Endothelial cell of umbilical vein (primary cell): ENCODE measurements at regions not wholly inside any gene's neighbourhood (a gene's known extent, or its start where the extent isn't known, plus 50 kb on each side); places are given as distances from the start of the nearest gene placed in this dataset.

Experiments used
- BruUV-seq: library from RNA; stranded (reverse); fragments of 400-500 nt; replicated peaks from 2 replicates; lab custom pipeline; 2021; lab: Mats Ljungman, UMichigan
- CTCF ChIA-PET: fragments of 300-600, 350-600 bp; sonication (Branson Sonifier 250); formaldehyde crosslinking; loops from one replicate; lab custom pipeline; 2021; ENCODE audit warnings: antibody characterized with exemption, inconsistent platforms; lab: Charles Lee
- POLR2A ChIA-PET: fragments of 300-600, 350-600 bp; sonication (Branson Sonifier 250); formaldehyde crosslinking; loops from one replicate; lab custom pipeline; 2021; ENCODE audit warnings: antibody characterized with exemption, inconsistent platforms; lab: Charles Lee
- DNase-seq: peaks from one replicate; pipeline ENCODE4 v3.0.0-alpha.2; 2011; ENCODE audit warnings: low read depth, low spot score
- FAIRE-seq: peaks from 2 replicates; lab custom pipeline; 2011; peaks lifted over from hg19 to GRCh38; lab: Jason Lieb, UNC
- H2AFZ ChIP-seq: 2 replicates; pipeline ENCODE4 v1.6.0; 2012; ENCODE audit warnings: low read depth, low read length, control low read depth, inconsistent platforms
- H3K27ac ChIP-seq: 2 replicates; pipeline ENCODE4 v1.5.1; 2011; ENCODE audit warnings: low read depth, mild to moderate bottlenecking, control low read depth, low read length, moderate library complexity; ENCODE audit not compliant: insufficient read depth
- H3K27me3 ChIP-seq, 2 experiments: 2 replicates each; pipeline versions ENCODE4 v1.6.0 to v1.6.1; 2011; ENCODE audit warnings: low read length in 2 of 2, mixed read lengths in 1 of 2; ENCODE audit not compliant: control insufficient read depth in 2 of 2, insufficient read depth in 2 of 2
- H3K36me3 ChIP-seq, 2 experiments: 2 replicates in 1 of 2; 3 replicates in 1 of 2; pipeline ENCODE4 v1.5.1; 2011; ENCODE audit warnings: low read length in 2 of 2, mild to moderate bottlenecking in 1 of 2, moderate library complexity in 1 of 2; ENCODE audit not compliant: control insufficient read depth in 2 of 2, insufficient read depth in 2 of 2; ENCODE audit errors: extremely low read depth in 1 of 2
- H3K4me1 ChIP-seq: 3 replicates; pipeline ENCODE4 v1.5.1; 2011; ENCODE audit warnings: mild to moderate bottlenecking, low read length; ENCODE audit not compliant: control insufficient read depth, insufficient read depth; ENCODE audit errors: extremely low read depth
- H3K4me2 ChIP-seq: 2 replicates; pipeline ENCODE4 v1.6.1; 2011; ENCODE audit warnings: low read length, control low read depth, mixed read lengths; ENCODE audit not compliant: insufficient read depth
- H3K4me3 ChIP-seq, 3 experiments: fragments of 200-600 bp in 1 of 3; sonication (generic), shearing (Covaris generic) in 1 of 3; replicated peaks in 1 of 3; 2 replicates each; pipeline ENCODE4 v1.5.1; 2011 to 2016; ENCODE audit warnings: control low read depth in 3 of 3, low read length in 3 of 3, mild to moderate bottlenecking in 2 of 3, inconsistent platforms in 1 of 3, low read depth in 1 of 3, moderate library complexity in 1 of 3; ENCODE audit not compliant: insufficient read depth in 1 of 3
- H3K79me2 ChIP-seq: 2 replicates; pipeline ENCODE4 v1.6.0; 2012; ENCODE audit warnings: low read length, inconsistent platforms; ENCODE audit not compliant: control insufficient read depth, insufficient read depth
- H3K9ac ChIP-seq: replicated peaks from 2 replicates; pipeline ENCODE3; 2011; ENCODE audit warnings: low read length, control low read depth; ENCODE audit not compliant: insufficient read depth; ENCODE audit errors: extremely low read depth
- H3K9me1 ChIP-seq: replicated peaks from 3 replicates; pipeline ENCODE4 v1.6.0; 2011; ENCODE audit warnings: mild to moderate bottlenecking, low read length; ENCODE audit not compliant: control insufficient read depth, insufficient read depth; ENCODE audit errors: extremely low read depth
- H3K9me3 ChIP-seq: replicated peaks from 2 replicates; pipeline ENCODE4 v1.5.1; 2012; ENCODE audit warnings: low read length, inconsistent platforms; ENCODE audit not compliant: control insufficient read depth, insufficient read depth
- H4K20me1 ChIP-seq: replicated peaks from 2 replicates; pipeline ENCODE3; 2011; ENCODE audit warnings: mild to moderate bottlenecking, low read length; ENCODE audit not compliant: control insufficient read depth, insufficient read depth; ENCODE audit errors: extremely low read depth
- CTCF ChIP-seq, 2 donors: IDR thresholded peaks; 1 replicate in 1 of 2; 2 replicates in 1 of 2; pipeline ENCODE4 v1.5.1; 2011; ENCODE audit warnings: low read length in 2 of 2, mild to moderate bottlenecking in 2 of 2, moderate library complexity in 2 of 2, control low read depth in 1 of 2, inconsistent platforms in 1 of 2, low read depth in 1 of 2; ENCODE audit not compliant: insufficient read depth in 1 of 2; ENCODE audit errors: extremely low read depth in 1 of 2
- EZH2 ChIP-seq: IDR thresholded peaks from 2 replicates; pipeline ENCODE4 v1.6.1; 2012; ENCODE audit warnings: borderline replicate concordance, low read depth, mild to moderate bottlenecking, moderate library complexity, low read length, inconsistent platforms; ENCODE audit not compliant: severe bottlenecking
- FOS ChIP-seq: IDR thresholded peaks from 2 replicates; pipeline ENCODE4 v1.6.1; 2011; ENCODE audit warnings: mild to moderate bottlenecking, low read length, moderate library complexity, borderline replicate concordance; ENCODE audit not compliant: insufficient read depth
- GATA2 ChIP-seq: IDR thresholded peaks from 2 replicates; pipeline ENCODE4 v1.7.0; 2011; ENCODE audit warnings: low read depth, mild to moderate bottlenecking, moderate library complexity, mixed read lengths, low read length; ENCODE audit not compliant: insufficient read length, insufficient read depth
- JUN ChIP-seq: IDR thresholded peaks from 2 replicates; pipeline ENCODE4 v1.6.1; 2011; ENCODE audit warnings: borderline replicate concordance, low read depth; ENCODE audit not compliant: insufficient read length, insufficient read depth
- MAX ChIP-seq: IDR thresholded peaks from 2 replicates; pipeline ENCODE4 v1.6.1; 2011; ENCODE audit not compliant: insufficient read depth, insufficient read length
- MYC ChIP-seq: IDR thresholded peaks from one replicate; pipeline ENCODE4 v1.6.1; 2011; ENCODE audit warnings: mild to moderate bottlenecking, low read depth, low read length
- POLR2A ChIP-seq: IDR thresholded peaks from 2 replicates; pipeline ENCODE4 v1.6.1; 2012; ENCODE audit warnings: low read depth, mild to moderate bottlenecking, control low read depth, low read length
- POLR2AphosphoS5 ChIP-seq: IDR thresholded peaks from 2 replicates; pipeline ENCODE4 v1.6.1; 2012; ENCODE audit warnings: low read depth, mild to moderate bottlenecking, control low read depth, low read length, moderate library complexity; ENCODE audit not compliant: insufficient read depth
- dilution Hi-C: fragments of 300-500 bp; cut with MboI; formaldehyde crosslinking; loops from one replicate; pipeline ENCODE4 v1.15.0; 2019; ENCODE audit warnings: low sequenced_read_pairs; ENCODE audit not compliant: extremely low pct_ligation_motif_present
- intact Hi-C: fragments of 100-400 bp; cut with micrococcal nuclease; formaldehyde crosslinking; loops from one replicate; pipeline ENCODE4 v1.10.0; 2022

GRCh38 chr18:52174220-52174619 is 165.8 kb upstream of the DCC start:
- no peak for DNase-seq
- intact Hi-C loops: no loop called here
- Histone ChIP-seq H3K27me3 (no peaks in the 10 kb centered on the region), H3K4me2 (no peak overlapping the region), H3K4me3 (no peak overlapping the region), H3K9me1 (no peaks in the 10 kb centered on the region), H3K79me2 (no peaks in the 10 kb centered on the region), H2AFZ (no peak overlapping the region), H3K4me1 (no peaks in the 10 kb centered on the region), H3K36me3 (no peaks in the 10 kb centered on the region), H4K20me1 (no peaks in the 10 kb centered on the region), H3K27ac (no peak overlapping the region), H3K9me3 (peaks cover under 1% of the 10 kb centered on the region), H3K9ac (no peak overlapping the region)
- TF ChIP-seq GATA2 (no peak), MYC (no peak), FOS (no peak), JUN (no peak)
- CTCF ChIA-PET: no interaction called here
- POLR2A ChIA-PET: no interaction called here
- no TSS peak for BruUV-seq
- dilution Hi-C loops: no loop called here
- no peak for FAIRE-seq

GRCh38 chr18:52175406-52175805 is 164.6 kb upstream of the DCC start:
- no peaks in the 10 kb centered on the region for H3K9me1 ChIP-seq
- H3K79me2 ChIP-seq: no peaks in the 10 kb centered on the region
- H3K4me2 ChIP-seq: no peak overlapping the region
- H3K9ac ChIP-seq: no peak overlapping the region
- no peak overlapping the region for H2AFZ ChIP-seq
- POLR2A ChIA-PET: no interaction called here
- no peak for TF ChIP-seq MAX
- no peak for TF ChIP-seq GATA2
- no peak for TF ChIP-seq POLR2AphosphoS5
- no peak for TF ChIP-seq JUN
- TF ChIP-seq MYC: no peak
- no peak for TF ChIP-seq EZH2
- no peak for TF ChIP-seq CTCF (IDR thresholded peaks at IDR 0.05; ENCODE audit: extremely low read depth in 1 of 2, insufficient read depth in 1 of 2, low read depth in 1 of 2, low read length in 2 of 2)
- TF ChIP-seq POLR2A: no peak
- no peak for TF ChIP-seq FOS
- H4K20me1 ChIP-seq: no peaks in the 10 kb centered on the region
- no peak overlapping the region for H3K27ac ChIP-seq
- CTCF ChIA-PET: no interaction called here
- DNase-seq: no peak
- FAIRE-seq: no peak
- dilution Hi-C loops (no loop called here), intact Hi-C loops (no loop called here)
- no TSS peak for BruUV-seq
- no peak overlapping the region for H3K4me3 ChIP-seq
- no peaks in the 10 kb centered on the region for H3K27me3 ChIP-seq
- peaks cover 3% of the 10 kb centered on the region for H3K9me3 ChIP-seq
- H3K36me3 ChIP-seq: no peaks in the 10 kb centered on the region
- H3K4me1 ChIP-seq: no peaks in the 10 kb centered on the region
